HG03520 (cell line): ENCODE measurements at regions not wholly inside any gene's neighbourhood (a gene's known extent, or its start where the extent isn't known, plus 50 kb on each side); places are given as distances from the start of the nearest gene placed in this dataset.
A peak's percentile ranks its signal among the peaks of the same experiment; 100 is the strongest.
"Not testable (repeated sequence)": the region's sequence is repeated elsewhere in the genome, so short reads cannot be mapped to it uniquely, and the experiment has no call there.

ENCODE experiments used
- ATAC-seq: cut with Tn5 transposase; IDR thresholded peaks from one replicate; pipeline ENCODE4 v1.9.1; 2021; ENCODE audit warnings: mild to moderate bottlenecking, moderate library complexity; ENCODE audit not compliant: unreplicated experiment

DNA sequence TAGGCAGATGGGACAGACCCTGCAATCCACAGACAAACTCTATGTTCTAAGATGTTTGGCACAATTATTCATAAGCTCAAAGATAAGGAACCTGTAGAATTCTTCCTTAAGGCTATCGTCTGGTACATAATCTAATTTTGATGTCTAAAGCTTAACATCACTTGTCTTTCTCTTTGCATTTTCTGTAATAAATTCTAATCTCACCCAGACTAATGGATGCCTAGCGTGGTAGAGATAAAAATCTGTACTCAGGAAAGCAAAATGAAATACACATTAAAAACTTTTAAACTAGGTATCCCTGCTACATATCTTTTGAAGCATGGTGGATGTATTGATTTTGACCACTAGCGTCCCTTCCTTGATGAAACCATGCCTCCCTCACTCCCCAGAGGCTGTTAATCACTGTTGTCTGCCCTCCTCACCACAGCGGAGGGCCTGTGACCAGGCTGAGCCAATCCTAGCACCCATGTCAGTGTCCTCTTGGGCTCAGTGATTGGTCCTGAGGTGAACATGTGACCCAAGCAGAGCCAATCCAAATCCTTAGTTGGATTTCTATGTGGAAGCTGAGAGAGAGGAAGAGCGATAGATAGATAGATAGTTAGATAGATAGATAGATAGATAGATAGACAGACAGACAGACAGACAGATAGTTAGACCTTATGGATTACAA lies 82.2 kb upstream of the GRK3 start:
- no peak for ATAC-seq

DNA sequence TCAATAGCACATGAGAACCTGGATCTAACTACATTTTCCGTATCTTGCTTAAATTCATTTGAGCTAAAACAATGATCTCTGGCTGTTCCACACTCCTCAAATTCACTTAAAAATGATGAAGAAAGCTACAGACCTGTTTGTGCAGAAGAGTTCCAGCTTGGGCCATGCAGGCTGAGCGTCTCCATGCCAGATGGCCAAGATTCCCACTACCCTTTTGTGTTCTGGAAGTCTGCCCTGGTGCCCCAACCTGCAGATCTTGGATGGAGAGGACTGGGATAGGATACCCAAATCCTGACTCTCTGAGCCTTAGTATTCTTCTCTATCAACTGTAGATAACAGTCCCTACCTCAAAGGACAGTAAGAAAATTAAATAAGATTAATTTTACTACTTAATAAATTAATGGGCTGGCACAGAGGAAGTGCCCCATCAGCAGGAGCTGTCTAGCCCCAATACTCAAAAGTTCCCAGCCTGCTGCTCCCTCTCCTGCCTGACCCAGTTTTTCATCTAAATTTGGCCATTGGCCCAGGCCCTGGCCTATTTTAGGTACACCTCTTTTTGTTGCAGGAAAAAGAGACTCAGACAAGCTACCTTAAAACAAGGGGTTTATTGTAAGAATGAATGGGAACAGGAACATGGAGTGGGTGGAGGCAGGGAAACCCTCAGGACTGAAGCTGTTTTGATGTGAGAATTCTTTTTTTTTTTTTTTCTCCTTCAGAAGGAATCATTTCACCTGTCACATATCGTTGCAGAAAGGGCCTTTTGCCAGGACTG lies 81.4 kb upstream of the GRK3 start:
- no peak for ATAC-seq

DNA sequence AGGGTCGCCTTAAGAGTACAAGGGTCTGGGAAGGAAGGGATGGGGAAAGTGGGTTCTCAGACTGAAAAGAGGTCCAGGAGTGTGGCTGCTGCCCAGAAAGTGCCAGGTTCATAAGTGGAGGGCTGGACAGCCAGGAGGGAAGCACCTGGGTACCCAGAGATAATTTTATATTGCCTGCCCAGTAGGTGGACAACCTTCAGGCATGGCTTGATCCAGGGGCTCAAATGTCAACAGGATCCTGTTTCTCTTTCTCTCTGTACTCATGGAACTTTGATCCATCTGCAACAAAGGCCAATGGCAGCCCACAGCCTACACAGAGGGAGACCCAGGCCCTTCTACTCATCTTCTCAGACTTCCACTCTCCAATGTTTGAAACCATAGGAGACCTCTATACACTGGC lies 80.5 kb upstream of the GRK3 start:
- ATAC-seq, result no peak

DNA sequence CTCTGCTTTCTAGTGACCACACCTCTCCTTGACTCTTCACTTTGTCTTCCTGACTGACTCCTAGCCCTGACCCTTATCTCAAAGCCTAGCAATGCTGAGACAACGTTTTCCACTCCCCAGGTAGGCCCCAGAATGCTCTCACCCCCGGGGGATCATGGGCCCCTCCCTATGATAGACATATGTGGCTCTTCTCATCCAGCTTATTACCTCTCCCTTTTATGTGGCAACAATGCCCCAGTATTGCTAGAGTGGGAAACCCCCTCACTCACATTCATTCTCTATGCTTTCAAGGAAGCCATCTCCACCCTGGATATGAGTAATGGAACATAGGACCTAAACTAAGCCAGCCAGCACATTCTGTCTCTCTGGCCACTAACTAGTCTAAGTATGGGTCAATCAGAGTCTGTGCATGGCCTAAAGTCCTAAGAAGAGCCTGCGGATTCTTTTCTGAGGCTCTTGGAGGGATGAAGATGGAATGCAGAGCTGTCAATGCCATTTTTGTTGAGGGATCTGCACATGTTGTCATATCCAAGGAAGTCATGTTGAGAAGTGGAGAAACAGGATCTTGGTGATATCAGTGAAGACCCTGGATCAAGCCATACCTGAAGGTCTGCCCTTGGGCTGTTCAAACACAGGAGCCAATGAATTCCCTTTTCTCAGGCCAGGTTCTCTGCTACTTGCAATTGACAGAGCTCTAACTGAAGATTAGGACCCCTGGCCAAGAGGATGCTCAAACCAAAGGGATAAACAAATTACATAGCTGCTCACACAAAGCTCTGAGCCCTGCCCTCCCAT lies 79.8 kb upstream of the GRK3 start:
- ATAC-seq, result no peak

DNA sequence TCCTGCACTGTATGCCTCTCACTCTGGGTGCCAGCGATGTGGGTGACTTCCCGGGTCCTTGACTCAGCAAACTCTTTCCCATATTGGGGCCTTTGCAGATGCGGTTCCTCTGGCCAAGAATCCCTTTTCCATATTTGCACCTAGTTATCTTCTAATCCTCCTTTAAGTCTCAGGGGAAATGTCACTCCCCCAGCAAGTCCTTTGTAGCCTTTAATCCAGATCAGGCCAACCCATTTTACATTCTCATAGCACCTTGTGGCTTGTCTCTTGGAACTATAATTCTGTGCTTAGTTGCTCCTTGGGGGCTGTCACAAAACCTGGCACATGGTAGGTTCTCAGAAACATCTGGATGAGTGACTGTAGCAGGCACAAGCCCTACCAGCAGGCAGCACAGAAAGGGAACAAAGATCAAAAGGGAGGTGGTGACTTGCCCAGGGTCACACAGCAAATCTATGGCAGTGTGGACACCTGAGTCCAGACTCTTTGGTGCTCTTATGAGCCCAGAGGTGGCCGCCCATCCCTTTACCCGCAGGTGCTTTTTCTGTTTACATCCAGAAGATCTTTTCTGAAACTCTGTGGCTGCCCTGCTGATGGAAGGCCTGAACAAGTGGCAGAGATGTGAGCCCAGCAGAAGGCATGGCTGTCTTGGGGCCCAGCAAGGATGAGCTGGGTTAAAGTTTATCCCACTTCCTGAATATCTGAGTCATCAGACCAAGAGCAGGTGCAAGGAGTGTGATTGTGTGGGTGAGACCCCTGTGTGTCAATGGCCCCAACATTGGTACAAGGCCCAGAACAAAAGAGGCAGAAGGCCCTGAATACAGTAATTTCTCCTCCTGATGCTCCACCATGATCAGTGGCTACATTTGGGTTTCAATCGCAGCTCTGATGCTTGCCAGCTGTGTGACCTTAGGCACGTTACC lies 78.6 kb upstream of the GRK3 start:
- ATAC-seq, result peak; percentile 47

DNA sequence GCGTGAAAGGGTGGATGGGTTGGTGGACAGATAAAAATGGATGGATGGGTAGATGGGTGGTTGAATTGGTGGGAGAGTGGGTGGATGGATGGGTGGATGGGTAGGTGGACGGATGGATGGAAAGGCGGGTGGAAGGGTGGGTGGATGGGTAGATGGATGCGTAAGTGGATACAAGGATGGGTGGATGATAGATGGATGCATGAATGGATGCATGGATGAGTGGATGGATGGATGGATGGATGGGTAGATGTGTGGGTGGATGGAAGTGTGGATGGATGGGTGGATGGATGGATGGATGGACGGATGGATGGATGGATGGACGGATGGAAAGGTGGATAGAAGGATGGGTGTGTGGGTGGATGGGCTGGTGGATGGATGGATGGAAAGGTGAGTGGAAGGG lies 77.0 kb upstream of the GRK3 start:
- no peak for ATAC-seq

DNA sequence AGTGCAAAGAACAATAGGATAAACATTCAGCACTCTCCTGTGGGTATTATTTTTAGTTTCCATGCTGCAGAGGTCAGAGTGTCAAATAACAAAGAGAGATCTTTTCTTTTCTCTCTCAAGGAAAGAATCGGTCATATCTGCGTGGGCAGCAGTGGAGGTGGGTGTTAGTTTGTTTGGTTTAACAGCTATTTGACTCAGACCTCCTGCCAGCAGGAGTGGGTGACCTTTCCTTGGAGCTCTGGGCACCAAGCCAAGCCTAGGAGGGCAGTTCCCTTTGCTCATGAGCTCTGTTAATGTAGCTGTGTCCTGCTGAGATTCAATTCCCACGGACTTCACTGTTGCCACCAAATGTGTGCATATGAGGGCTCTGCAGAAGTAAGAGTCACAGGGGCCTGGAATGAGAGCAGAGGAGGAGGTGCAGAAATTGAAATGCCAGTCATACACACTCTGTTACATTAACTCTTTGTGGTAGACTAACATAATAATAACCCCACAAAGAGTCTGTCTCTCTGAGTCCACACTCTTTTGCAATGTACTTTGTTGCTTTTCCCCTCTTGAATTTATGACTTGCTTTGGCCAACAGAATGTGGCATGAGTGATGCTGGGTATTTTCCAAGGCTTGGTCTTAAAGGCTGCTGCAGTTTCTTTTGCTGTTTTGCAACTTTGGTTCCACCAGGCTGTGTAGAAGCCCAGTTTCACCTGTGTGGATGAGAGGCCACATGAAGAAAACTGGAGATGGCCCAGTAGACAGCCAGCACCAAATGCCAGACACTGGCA lies 76.0 kb upstream of the GRK3 start:
- ATAC-seq, result no peak

DNA sequence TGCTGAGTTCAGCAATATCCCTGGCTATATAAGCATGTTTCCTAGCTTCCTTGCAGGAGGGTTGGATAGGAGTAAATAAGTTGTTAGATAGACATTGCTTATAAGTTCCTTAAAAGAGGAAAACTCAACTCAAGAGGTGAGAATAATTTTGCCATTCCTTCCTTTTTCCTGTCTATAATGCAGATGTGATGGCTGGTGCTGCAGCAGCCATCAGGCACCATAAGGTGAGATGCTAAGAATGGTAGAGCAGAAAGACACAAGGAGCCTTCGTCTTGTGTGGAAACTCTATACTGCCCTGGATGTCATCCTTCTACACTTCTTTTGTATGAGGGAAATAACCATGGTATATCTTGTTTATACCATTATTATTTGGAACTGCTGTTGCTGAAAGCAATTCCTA lies 74.5 kb upstream of the GRK3 start:
- ATAC-seq, result no peak

DNA sequence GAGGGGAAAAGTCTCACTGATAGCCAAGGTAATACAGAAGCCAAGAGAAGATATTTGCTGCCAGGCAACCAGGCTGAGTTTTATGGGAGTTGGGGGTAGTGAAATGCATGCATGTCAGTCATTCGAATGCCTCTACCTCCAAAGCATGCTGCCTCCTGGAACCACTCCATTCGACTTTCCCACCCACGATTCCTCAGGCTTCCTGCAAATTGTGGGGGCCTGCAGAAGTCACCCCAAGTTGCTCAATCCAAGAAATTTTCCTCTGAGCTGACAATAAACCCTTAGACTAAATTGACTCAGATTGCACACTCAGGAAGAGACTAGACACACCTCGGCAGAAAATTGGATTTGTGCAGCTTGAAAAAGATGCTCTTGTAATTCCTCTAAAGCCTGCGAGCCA lies 73.6 kb upstream of the GRK3 start:
- ATAC-seq, result no peak

DNA sequence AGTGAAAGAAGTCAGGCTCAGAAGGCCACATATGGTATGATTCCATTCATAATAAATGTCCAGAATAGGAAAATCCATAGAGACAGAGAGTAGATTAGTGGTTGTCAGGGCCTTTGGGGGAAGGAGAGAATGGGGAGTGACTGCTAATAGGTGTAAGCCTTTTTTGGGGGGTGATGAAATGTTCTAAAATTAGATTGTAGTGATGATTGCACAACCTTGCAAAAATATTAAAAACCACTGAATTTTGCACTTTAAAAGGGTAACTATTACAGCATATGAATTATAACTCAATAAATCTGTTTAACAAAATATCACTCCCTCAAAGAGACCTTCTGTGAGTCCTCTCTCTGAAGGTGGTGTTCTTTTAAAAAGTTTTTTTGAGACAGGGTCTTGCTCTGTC lies 72.3 kb upstream of the GRK3 start:
- no peak for ATAC-seq

DNA sequence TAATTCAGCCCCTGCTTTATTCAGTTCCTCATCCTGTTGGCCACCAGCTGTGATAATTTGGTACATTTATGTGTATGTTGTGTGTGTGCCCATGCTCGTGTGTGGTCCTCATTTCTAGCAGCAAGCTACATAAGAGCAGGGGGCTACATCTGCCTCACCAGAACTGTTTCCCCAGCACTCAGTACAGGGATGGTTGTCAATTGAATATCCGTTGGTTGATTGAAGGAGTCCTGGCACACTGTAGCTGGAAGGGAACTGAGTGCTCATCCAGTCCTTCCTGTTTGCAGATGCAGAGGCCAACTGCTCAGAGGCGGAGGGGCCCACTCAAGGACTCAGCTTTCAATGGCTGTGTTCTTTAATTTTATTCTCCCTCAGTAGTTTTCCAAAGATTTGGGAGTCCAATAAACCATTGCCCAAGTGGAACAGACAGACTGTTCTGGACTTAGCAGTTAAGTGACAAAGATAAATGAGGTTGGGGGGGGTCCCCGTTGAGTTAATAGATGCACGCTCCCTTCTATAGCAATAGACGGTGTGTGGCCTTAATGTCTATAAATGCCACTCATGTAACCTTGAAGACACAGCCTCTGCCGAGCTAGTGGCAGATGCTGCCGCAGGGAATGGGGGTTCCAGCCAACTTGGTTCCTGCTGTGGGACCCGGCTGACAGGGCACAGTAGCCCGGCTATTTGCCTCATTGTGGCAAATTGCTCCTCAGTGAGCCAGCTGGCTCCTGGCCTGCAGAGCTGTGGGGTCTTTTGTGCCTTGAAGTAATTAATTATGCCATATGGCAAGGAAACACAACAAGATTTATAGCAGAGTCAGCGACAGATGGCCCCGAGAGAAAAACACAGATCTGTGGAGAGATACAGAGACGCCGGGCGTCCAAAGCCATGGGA lies 71.4 kb upstream of the GRK3 start:
- ATAC-seq, result no peak

DNA sequence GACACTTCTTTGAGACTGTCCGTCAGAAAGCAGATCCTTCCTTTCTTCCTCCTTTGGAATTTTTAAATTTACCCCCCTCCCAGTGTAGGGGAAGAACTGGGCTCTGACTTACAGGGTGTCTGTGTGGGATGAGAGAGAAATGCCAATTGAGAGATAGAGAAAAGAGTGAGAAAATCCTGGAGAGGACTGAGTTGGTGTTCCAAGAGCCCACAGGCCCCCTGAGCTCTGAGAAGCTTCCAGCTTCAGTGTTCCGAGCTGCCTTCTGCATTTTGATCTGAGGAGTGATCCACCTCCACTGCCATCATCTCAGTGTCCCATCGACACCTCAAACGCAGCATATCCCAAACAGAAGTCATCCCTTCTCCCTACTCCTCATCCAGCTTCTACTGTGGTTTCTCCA lies 70.7 kb upstream of the GRK3 start:
- ATAC-seq, result no peak

DNA sequence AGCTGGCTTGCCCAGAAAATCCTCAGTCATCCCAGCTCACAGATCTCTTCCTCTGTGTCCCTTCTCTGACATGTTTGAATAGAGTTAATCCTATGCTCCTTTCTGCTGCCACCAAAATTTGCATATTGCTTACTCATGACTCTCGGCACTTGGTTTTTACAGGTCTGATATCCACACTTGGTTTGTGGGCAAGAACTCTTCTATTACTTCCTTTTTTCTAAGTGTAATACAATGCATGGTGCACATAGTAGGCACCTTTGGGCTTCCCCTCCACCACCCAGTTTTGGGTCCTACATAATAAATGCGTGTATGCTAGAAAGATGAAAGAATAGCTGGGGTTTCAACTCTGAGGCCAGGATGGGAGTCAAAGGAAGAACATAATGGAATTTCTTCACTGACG lies 69.7 kb upstream of the GRK3 start:
- ATAC-seq, result peak; percentile 75

DNA sequence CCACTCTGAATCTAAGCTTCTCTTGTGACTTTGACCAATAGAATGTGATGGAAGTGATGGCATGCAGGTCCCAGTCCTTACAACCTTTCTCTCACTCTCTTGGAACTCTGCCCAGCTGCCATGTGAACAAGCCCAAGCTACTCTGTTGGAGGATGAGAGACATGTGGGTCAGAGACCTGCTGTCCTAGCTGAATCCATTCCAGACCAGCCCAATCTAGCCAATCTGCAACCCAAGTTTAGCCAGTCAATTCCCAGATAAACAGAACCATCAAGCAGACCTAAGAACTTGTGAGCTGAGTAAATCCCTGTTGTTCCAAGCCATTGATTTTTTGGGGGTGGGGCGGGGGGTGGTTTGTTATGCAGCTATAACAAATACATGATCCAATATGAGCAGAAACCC lies 69.2 kb upstream of the GRK3 start:
- no peak for ATAC-seq

DNA sequence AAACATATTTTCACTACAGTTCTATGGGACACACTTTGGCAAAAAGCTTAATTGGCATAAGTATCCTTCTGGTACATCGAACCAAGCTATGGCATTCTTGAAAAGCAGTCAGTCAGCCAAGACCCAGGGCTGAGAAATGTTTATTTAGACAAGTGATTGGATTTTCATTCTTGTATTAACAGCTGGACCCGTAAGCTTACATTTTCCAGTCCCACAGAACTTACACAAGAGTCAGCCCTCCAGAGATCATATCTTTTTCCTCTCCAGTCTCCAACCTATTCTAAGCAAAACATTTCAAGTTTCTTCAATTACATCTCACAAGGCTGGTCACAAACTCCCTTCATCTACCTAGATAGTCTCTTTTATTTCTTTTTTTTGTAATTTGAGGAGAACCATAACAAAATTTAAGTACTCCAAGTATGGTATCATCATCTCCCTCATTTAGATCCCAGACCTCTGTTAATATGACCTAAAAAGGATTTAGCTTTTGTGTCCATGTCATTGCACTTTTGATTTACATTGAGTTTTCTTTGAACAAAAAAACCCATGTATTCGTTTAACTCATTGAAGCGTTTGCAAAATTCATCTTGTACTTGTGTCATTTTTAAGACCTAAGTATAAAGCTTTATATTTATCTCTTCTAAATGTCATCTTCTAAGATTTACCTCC lies 67.9 kb upstream of the GRK3 start:
- no peak for ATAC-seq

DNA sequence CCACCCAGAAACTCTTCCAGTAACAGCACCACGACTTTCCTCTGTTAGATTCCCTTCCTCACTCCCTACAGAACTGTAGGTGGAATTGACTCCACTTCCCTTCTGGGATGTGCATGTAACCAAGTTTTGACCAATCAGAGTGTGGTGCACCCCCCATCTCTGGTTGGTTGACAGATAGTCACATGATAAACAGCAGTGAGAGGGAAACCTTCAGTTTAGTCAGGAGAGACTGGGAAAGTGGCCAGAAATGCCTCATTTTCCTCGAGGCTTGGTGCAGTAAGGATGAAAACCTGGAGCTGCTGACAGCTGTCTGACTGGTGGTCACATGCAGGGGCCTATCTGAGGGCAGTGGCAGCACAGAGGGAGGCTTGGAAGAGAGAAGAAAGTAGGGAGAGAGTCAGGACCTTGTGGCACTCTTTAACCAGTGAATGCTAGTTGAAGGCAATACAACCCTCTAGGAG lies 67.3 kb upstream of the GRK3 start:
- ATAC-seq, result no peak

DNA sequence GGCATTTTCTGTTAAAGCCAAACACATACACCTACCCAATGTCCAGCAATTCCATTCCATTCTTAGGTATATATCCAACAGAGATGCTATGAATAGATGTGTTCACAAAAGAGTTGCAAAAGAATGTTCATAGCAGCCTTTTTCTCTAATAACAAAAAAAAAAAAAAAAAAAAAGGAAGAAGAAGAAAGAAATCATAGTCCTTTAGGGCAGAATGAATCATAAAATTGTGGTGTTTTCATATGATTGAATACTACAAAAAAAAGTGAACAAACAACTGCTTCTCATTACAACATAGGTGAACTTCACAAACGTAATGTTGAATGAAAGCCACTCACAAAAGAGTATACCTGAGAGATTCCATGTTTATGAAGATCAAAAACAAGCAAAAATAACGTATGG lies 66.8 kb upstream of the GRK3 start:
- no peak for ATAC-seq

DNA sequence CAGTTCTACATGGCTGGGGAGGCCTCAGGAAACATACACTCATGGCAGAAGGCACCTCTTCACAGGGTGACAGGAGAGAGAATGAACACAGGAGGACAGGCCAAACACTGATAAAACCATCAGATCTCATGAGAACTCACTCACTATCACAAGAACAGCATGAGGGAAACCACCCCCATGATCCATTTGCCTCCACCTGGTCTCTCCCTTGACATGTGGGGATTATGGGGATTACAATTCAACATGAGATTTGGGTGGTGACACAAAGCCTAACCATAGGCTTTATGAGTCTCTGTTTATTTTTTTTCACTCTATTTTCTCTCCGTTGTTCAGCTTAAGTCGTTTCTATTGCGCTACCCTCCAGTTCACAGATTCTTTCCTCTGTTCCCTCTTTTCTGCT lies 63.8 kb upstream of the GRK3 start:
- ATAC-seq, result not testable (repeated sequence)
